GM10248 (cell line): ENCODE measurements at regions not wholly inside any gene's neighbourhood (a gene's known extent, or its start where the extent isn't known, plus 50 kb on each side); places are given as distances from the start of the nearest gene placed in this dataset.
"Not testable (repeated sequence)": the region's sequence is repeated elsewhere in the genome, so short reads cannot be mapped to it uniquely, and the experiment has no call there.

Experiments
- CTCF ChIA-PET: fragments of 300-600 bp; sonication (Branson Sonifier 250); formaldehyde crosslinking; extraction: SDS; loops from one replicate; lab custom pipeline; 2021; ENCODE audit warnings: antibody characterized with exemption; lab: Yijun Ruan, JAX
- POLR2A ChIA-PET: fragments of 350-650 bp; sonication (Branson Sonifier 250); formaldehyde crosslinking; extraction: SDS; loops from one replicate; lab custom pipeline; 2020; ENCODE audit warnings: antibody characterized with exemption; lab: Yijun Ruan, JAX
- DNase-seq: peaks from one replicate; pipeline ENCODE4 v3.0.0; 2012; ENCODE audit errors: extremely low spot score
- TF ChIP-seq, protein P1 (sequence below): IDR thresholded peaks from 2 replicates; pipeline ENCODE4 v1.5.1; 2012; ENCODE audit warnings: mild to moderate bottlenecking, low read depth; ENCODE audit errors: extremely low read depth, missing control alignments, control extremely low read depth

DNA sequence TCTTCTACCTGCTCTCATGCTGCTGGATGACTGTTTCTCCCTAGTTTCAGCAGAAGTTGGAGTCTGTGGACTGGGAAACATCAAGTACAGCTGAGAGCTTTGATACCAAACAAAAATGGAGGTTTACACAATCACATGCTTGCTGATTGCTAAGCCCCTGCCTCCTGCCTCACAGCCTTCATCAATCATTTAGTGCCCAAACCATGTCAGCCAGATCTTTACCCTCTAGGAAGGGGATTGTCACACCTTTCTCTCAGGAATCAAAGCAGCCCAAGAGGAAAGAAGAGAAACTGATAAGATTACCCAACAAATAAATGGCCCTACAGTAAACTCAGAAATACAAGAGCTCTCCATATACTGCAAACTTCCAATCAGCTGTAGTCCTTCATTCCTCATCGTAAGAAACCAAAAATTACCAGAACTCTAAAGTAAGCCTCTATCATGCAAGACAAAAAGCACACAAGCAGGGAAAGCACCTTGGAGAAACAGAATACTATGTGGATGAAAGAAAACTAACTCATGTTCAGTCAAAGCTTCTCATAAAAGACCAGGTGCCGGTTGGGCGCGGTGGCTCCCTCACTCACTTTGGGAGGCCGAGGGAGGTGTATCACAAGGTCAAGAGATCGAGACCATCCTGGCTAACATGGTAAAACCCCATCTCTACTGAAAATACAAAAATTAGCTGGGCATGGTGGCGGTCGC is 63.6 kb upstream of the RESF1 start:
- CTCF ChIA-PET: interaction anchor here (0.7 to 2.1 kb wide), 8 partner anchors 9 to 213 kb away, joined by 3 to 8 read pairs (median 4); no protein-coding TSS in a partner anchor
- DNase-seq: no peak
- POLR2A ChIA-PET: no interaction called here
- TF ChIP-seq, protein P1, sequence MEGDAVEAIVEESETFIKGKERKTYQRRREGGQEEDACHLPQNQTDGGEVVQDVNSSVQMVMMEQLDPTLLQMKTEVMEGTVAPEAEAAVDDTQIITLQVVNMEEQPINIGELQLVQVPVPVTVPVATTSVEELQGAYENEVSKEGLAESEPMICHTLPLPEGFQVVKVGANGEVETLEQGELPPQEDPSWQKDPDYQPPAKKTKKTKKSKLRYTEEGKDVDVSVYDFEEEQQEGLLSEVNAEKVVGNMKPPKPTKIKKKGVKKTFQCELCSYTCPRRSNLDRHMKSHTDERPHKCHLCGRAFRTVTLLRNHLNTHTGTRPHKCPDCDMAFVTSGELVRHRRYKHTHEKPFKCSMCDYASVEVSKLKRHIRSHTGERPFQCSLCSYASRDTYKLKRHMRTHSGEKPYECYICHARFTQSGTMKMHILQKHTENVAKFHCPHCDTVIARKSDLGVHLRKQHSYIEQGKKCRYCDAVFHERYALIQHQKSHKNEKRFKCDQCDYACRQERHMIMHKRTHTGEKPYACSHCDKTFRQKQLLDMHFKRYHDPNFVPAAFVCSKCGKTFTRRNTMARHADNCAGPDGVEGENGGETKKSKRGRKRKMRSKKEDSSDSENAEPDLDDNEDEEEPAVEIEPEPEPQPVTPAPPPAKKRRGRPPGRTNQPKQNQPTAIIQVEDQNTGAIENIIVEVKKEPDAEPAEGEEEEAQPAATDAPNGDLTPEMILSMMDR: no peak

DNA sequence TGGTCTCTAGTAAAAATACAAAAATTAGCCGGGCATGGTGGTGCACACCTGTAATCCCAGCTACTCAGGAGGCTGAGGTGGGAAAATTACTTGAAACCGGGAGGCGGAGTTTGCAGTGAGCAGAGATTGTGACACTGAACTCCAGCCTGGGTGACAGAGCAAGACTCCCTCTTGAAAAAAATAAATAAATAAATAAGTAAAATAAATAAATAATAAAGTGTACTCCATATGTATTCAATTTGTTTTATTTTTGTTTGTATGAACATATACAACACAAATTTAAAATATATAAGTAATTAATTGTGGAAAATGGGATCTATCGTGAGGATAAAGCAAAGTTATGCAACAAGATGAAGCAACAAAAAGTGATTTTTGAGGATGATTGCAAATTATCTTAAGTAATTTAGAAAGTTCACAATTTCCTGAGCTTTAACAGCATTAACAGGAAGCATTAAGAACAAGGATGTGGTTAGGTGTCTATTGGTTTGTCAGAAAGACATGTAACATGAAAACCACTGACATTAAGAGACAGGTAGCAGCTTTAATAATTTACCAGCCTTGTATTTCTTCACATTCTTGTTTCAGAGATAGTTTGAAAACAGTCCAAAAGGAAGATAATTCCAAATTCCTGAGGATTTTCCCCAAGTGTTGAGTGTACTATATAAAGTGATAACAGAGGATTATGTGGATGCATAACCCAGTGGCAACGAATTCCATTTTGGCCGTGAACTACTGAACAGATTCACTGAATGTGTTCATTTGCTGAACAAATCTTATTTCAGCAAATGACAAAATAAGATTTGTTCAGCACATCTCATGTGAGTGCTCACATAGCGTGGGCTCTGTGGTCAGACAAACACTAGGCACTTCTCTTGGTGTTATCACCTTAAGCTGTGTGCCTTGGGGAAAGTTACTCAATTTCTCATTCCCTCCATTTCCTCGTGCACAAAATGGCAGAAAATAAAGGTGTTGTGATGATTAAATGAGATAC is 68.6 kb upstream of the RESF1 start:
- DNase-seq: no peak
- TF ChIP-seq, protein P1: no peak
- ChIA-PET POLR2A (no interaction called here), CTCF (interaction anchor here (1.2 to 1.7 kb wide), 3 partner anchors 8 to 39 kb away, joined by 3 to 4 read pairs (median 4); no protein-coding TSS in a partner anchor)

DNA sequence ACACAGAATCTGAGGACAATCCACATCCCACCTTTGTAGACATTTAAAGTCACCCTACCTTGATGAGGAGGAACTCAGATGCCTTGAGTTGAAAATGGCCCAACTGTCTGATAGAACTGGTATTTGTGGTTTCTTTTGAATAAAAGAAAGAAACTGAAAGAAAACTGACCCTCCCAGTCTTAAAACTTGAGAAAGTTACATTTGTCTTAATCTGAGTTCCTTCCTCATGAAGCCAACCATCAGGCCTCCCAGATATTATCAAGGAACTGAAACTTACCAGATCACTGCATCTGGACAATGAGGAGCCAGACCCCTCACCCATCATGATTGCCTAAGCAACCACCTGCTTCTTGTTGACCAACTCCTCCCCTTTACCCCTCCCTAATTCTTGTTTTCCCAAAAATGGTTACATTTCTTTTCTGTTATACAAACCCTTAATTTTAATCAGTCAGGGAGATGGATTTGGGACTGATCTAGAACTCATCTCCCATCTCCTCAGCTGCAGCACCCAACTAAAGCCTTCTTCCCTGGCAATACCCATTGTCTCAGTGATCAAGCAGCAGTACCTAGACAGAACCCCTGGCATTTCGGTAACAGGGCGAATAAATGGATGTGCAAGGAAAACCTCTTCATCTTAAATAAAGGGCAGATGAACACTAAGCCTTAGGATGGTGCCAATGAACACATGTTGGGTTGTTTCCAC is 72.0 kb upstream of the RESF1 start:
- ChIA-PET CTCF (interaction anchor here (1.2 kb wide), 1 partner anchor 8 kb away, joined by 4 read pairs; no protein-coding TSS in a partner anchor), POLR2A (no interaction called here)
- TF ChIP-seq, protein P1: no peak
- no peak for DNase-seq

DNA sequence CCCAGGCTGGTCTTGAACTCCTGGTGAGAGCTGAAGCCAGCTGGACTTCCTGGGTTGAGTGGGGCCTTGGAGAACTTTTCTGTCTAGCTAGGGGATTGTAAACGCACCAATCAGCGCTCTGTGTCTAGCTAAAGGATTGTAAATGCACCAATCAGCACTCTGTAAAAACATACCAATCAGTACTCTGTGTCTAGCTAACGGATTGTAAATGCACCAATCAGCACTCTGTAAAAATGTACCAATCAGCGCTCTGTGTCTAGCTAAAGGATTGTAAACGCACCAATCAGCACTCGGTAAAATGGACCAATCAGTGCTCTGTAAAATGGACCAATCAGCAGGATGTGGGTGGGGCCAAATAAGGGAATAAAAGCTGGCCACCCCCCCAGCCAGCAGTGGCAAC is 76.5 kb upstream of the RESF1 start:
- DNase-seq, POLR2A ChIA-PET: not testable (repeated sequence)
- CTCF ChIA-PET: interaction anchor here (0.9 to 1.9 kb wide), 5 partner anchors 9 to 48 kb away, joined by 3 to 8 read pairs (median 3); no protein-coding TSS in a partner anchor

DNA sequence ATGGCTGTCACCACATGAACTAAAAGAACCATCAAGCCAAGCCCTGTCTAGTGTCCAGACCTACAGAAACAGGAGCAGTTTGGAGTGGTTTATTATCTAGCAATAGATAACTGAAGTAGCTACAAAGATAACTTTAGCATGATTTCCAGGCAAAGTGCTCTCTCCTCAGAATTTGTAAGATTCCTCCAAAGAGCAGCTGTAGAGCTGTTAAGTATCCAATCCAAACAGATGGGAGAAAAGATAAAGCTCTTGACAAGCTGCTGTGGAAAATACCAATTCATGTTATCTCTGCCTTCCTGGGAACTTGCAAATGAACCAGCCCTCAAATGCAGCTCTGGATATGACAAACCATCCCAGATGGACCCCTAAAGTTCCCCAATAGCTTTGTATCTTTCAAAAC is 78.9 kb upstream of the RESF1 start:
- POLR2A ChIA-PET: no interaction called here

DNA sequence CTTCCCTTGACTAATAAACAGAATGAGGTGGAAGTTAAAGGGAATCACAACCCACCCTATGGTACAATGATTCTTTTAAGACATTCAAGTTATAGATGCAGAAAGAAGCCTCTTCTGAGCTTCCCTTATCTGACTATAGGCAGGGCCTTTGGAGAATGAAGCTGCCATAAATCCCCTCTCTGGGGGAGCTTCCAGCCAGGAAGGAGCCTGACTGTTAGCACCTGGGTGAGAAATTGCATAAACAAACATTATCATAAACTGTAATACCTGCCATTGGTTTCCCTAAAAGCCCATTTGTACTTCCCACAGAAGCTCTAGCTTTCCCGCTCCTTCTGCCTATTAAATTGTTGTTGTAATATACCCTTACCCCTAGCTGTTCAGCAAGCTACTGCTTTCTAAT is 81.3 kb upstream of the RESF1 start:
- ChIA-PET POLR2A (no interaction called here), CTCF (interaction anchor here (1.0 to 1.3 kb wide), 4 partner anchors 35 to 215 kb away, joined by 3 to 4 read pairs (median 3); no protein-coding TSS in a partner anchor)
- no peak for DNase-seq
- TF ChIP-seq, protein P1: no peak

More for the DNA sequence above, 78.9 kb upstream of the RESF1 start:
- CTCF ChIA-PET: interaction anchor here (0.7 to 1.0 kb wide), 3 partner anchors 9 to 147 kb away, joined by 3 read pairs; no protein-coding TSS in a partner anchor
- TF ChIP-seq, protein P1: no peak
- DNase-seq: no peak
